ENCODE measurements at regions not wholly inside any gene's neighbourhood (a gene's known extent, or its start where the extent isn't known, plus 50 kb on each side); places are given as distances from the start of the nearest gene placed in this dataset.

DNA sequence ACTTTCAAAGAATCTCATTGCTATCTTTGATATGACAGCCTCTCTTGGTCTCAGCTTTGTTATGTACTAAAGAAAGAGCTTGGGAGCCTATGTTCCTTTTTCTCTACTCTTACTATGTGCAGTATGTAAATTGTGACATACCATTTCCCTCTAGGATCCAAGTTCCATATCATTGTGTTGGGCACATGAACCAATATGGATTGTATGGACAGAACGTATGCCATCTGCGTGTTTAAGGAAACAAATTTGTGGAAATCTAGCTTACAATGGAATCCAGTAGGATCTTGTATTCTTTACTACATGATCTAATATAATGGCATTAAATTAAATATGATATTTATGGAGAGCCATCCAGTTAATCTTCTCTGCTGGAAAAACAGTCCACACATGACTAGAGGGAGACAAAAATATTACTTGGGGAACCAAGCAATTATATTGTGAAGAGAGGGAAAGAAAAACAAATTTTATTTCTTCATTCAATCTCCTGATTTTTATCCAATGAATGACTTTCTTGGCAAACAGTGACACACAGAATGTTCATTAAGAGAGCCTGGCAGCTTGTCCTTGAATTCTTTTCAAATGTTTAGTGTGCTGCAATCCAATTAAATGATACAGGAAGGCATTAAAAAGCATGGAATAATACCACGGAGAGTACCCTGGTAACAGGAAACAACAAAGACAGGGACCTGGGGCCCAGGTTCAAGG, 106.5 kb upstream of the DAB1 start:
- no peak for DNase-seq

DNA sequence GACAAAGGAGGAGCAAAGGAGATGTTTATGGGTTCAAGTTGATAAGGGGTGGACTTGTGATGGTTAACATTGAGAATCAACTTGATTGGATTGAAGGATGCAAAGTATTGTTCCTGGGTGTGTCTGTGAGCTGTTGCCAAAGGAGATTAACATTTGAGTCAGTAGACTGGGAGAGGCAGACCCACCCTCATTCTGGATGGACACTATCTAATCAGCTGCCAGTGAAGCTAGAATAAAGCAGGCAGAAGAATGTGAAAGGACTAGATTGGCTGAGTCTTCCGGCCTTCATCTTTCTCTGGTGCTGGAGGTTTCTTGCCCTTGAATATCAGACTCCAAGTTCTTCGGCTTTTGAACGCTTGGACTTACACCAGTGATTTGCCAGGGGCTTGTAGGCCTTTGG, 98.7 kb upstream of the DAB1 start:
- DNase-seq = no peak

DNA sequence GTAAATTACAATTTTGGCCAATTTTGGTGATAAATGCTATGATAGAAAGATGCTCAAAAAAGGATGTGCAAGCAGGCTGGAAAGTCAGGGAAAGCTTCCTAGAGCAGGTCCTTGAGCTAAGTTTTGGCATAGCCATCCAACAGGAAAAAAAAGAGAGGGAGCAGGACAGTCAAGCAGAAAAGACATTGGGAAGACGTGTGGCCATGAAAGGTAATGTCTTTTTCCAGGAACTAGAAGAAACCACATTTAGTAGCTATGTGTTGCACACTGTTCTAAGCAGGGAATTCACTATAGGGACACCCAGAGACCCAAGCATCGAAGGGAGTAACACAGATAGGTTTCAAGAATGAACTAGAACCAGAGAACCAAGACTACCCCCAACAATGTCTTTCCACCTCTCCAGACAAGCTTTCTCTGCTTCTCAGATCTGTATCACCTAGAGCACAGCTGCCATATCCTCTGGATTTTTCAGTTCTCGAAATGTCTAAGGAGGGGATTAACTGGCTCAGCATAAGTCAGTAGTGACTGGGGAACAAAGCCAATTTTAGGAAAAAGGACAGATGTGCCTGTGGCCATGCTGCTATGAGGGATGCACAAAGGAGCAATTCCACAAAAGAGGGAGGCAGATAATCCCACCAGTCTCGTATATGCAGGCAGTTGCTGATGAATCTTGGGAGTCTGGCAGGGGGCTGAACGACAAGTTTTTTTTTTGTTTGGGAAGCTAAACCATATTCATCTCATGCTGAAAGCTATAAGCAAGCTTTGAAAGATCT, 97.1 kb upstream of the DAB1 start:
- DNase-seq = no peak

DNA sequence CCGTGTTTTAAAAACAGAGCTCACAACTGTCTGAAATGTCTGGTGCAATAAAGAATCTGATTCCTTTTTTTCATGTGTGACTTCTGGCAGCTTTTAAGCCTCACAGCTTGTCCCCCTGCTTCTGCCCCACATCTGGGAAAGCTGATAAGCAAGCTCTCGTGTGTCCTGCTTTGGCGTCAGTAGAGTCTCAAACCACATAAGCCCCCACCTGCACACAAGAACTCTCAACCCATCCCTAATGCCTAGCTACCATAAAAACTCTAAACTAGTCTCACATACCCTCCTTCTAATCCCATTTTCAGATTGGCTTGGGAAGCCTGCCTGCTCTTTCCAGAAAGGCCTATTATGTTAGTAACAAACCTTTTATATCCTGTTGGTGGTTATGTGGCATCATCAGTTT, 94.6 kb upstream of the DAB1 start:
- DNase-seq = no peak

DNA sequence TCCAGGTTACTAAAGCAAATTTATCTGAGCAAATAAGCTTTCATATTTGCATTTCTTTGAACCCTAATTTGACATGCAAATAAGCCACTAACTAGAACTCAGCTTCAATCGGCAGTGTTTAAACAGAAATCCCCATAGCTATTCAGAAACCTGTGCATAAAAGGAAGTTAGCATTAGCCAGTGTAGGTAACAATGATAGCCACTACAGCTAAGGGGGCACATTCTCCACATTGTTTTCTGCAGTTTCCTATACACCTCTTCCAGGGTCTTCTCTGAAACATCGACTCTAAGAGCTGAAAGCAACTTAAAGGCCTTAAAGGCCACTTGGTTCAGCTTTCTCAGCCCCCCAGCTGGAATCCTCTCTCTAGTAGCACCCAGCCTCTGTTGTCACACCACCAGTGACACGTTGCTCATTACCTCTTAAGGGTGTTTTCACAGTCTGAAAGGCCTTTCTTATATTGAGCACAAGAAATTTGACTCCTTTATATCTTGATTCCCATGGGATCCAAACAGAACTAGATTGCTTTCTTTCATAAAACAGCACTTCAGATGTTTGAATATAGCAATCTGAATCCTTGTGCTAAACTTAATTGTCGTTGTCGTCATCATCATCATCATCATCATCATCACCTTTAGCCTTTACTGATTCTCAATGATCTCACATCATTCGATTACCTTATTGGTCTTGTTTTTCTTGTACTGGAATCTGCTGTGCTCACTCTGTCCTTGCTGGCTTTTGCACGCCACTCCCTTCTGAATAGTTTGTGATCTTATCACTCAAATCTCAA, 93.9 kb upstream of the DAB1 start:
- no peak for DNase-seq

DNA sequence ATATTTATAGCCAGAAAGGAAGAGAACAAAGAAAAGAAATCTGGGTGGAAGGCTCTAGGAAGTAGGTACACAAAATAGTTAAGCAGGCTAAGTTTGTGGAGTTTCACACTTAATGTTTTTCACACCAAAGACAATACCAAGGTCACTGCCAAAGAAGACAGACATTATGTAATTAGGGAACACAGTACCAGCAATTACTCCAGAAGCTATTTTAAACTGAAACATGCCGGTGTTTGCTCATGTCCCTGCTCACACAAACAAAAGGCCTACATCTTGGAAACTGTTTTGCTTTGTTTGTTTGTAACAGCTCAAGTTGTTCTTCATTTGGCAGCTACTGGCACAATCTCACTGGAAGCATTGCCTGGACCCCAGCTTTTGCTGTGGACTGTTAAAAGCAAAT, 88.5 kb upstream of the DAB1 start:
- DNase-seq = no peak

DNA sequence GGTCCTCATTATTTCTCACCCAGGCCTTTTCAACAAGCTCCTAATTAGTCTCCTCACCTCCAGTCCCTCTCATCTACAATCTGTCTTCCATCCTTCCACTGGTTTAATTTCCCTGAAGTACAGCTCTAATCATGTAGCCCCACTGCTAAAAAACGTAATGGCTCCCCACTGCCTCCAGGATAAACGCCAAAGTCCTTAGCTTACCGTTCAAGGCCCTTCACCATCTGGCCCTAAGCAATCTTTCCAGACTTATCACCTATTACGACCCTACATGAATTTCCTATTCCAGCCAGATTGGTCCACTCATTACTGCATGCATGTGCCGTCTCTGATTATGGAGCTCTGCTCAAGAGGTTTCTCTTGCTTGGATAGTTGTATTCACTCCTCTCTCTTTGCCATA, 83.1 kb upstream of the DAB1 start:
- no peak for DNase-seq

DNA sequence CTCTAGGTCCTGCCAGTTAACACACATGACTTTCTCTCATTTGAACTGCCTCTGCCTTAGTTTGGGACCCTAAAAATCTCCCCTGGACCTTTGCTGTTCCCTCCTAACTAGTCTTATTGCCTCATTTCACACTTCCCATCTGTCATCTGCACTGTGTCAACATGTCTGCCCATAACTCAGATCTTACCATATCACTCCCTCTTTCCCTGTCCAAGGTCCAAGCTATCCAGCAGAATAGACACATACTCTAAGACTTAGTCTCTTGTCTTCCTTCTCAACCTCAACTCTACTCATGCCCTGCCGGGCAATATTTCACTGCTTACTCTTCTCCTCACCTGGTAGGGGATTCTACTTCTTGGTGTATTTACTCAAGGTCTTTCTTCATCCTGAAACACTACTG, 79.5 kb upstream of the DAB1 start:
- no peak for DNase-seq

DNA sequence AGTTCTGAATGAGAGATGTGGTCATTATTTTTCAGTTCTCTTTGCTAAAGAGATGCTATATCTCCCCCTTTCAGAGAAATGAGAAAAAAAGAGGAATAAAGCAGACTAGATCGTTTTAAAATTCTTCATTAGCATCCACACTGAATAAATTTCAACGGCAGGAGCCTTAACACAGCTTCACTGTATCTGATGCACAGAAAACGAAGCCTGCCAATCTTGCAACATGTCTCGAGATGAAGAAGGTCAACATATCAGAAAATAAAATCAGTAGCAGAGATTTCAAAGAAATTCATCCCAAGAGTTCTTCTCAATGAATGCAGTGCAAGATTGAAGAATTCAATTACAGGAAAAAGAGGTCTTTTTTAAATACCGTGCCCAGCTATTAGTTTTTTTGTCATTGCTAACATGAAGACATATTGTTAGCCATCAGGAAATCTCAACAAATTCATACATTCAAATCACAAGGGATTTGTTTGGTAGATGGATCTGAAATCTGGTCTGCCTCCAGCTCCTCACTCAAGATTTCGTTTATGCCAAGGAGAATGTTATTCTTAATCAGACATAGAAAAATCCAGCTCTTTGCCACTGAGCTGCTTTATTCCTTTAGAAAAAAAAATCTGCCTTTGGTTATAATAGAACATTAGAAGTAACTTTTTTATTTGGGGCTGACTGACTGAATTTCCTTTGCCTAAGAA, 76.4 kb upstream of the DAB1 start:
- DNase-seq = no peak

DNA sequence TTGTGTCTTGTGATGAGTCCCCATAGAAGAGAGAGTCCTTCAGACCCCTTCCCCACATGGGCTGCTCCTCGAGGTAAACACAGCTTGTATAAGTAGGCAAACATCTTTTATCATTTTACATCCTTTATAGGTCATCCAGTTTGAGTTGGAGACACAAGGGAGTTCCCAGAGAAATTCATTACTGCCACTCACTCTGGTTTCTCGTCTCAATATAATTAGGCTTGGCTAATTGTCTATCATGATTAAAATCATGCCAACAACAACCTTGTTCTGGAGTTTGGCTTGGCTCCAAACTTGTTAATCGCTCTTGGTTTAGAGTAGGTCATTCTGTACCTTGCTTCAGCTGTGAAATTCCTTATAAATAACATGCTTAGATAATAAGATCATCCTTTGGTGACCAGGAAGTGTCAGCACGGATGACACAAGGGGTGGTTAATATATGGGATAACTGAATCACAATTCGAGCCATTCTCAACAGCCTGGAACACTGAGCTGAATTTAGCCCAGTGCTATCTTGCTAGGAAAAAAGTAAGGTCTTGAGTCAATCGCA, 70.7 kb upstream of the DAB1 start:
- no peak for DNase-seq

DNA sequence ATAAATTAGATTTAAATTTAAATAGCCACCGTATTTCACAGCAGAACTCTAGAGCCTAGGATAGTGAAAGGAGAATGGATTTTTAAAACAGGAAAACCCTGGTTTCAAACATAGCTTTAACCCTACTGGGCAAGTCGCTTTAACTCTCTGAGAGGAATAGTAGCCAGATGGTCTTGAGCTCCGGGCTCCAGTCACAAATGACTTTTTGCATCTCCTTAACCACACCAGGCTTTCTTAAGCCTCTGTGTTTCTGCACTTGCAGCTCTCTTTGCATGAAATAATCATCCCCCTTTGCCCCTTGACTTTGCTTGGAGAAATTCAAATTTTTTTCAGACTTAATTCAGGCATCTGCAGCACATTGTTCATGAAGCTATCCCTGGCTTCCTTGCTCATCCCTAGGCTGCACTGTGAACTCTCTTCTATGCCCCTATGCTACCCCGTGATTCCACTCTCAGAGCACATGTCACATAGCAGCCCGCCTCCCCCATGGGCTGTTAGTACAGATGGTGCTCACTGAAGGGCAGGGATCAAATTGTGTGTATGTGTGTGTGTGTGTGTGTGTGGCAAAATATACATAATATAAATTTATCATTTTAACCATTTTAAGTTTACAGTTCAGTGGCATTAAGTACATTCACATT, 68.8 kb upstream of the DAB1 start:
- no peak for DNase-seq

DNA sequence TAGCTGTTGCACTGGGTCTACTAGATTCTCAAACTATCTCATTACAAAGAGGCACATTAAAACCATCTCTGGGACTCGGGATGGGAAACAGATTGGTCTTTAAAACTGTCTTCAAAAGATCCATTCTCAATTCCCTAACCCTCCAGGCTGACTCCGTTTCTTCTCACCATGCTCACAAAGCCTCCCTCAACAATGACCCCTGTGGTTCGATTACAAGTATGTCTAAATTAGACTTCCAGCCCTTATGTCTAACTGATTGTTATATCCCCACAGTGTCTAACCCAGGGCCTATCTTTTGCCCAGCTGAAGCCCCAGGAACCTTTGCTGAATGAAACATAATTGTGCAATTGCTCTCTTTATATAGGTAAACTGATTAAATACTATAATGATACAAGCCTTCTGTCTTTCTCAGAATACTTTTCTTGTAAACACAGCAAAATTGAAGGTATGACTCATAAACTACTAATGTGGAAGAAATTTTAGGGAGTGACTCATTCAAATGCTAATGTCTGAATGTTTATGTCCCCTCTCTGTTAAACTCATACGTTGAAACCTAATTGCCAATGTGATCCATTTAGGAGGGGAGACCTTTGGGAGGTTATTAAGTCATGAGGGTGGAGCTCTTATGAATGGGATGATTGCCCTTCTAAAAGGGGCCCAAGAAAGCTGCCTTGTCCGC, 65.6 kb upstream of the DAB1 start:
- no peak for DNase-seq

DNA sequence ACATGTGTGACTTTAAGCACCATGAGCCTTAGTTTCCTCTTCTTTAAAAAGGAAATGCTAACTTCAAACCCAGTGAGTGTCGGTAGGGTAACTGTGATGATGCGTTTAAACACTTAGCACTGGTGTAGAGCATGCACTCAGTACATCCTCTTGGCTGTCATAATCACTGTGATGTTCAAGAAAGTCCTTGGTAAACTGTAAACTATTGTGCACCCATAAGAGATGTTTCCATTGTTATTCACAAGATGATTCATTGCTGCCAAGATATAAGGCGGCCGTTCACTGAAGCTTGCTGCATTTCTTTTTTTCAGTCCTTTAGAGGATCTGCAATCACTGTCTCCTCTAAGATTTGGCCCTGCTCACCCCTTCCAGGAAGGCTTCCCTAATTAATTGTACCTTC, 61.8 kb upstream of the DAB1 start:
- DNase-seq = no peak

DNA sequence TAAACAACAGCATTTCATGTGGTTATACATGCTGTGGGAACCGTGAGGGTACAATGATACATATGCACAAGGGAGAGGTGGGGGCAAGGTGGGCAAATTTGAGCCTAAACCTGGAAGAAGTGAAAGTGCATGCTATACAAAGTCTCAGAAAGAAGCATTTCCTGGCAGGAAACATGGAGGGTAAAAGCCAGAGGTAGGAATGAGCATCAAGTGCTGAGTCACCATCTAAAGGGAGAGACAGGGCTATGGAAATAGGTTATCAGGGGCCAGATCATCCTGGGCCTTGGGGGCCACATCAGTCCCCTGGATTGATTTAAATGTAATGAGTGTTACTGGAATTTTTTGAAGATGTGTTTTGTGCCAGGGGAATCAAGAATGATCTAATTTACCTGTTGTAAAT, 60.1 kb upstream of the DAB1 start:
- no peak for DNase-seq

DNA sequence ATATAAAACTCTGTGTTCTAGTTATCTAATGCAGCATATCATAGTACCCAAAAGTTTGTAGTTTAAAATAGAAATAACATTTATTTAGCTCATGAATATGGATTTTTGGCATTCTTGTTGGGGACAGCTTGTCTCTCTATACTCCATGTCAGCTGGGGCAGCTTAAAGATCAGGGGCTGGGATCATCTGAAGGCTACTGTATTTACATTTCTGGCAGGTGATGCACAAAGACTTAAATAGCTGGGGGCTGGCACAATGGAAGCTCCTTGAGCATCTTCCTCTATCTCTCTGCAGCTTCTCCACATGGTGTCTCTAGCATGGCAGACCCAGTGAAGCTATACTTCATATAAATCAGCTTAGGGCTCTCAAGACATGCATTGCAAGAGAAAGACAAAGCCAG, 55.6 kb upstream of the DAB1 start:
- no peak for DNase-seq

DNA sequence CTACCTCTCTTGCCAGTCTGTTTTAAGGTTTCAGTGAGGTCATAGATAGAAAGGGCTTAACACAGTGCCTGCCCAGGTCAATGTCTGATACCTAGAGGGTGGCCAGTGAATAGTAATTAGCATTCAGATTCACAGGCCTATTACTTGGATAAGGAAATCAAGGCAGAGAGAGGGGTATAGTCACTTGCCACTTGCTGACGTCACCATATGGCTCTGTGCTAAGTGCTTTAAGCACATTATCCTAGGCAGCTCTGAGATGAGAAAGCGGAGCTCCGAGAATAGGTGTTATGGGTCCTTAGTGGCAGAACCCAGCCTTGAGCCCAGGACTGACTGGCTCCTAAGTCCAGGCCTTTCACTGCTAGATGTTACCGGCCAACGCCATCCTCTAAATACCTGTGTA, 51.5 kb upstream of the DAB1 start:
- no peak for DNase-seq

DNA sequence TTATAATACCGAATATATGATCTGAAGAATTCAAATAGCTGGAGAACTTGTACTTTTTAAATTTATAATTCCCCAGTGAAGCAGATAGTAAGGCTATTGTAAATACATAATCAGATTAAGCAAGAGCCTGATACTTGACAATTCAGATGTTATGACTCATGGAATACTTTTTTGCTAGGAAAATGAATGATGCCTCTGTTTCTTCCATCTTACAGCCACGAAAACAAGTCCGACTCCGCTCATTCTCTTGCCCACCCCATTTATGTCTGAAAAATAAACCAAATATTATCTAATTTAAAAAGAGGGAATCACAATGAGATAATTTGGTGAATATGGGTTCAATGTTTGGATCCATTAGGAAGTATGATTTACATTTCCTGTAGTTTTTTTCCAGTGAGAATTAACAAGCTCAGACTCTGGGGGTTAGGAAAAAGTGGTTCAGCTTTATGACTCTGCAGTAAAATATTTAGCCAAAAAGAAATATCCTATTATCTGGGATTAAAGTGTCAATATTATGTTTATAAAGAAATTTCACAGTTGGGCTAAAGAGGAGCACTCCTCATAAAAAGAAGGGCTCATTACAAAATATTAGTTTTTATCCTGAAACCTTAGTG, 50.4 kb upstream of the DAB1 start:
- no peak for DNase-seq

Measured in suppressor macrophage treated with lipopolysaccharide for 1 hour (primary cell).